HG03097 (cell line): ENCODE measurements at regions not wholly inside any gene's neighbourhood (a gene's known extent, or its start where the extent isn't known, plus 50 kb on each side); places are given as distances from the start of the nearest gene placed in this dataset.

ENCODE experiments used
- ATAC-seq: cut with Tn5 transposase; IDR thresholded peaks from one replicate; pipeline ENCODE4 v1.9.1; 2021; ENCODE audit not compliant: unreplicated experiment, low FRiP score

DNA sequence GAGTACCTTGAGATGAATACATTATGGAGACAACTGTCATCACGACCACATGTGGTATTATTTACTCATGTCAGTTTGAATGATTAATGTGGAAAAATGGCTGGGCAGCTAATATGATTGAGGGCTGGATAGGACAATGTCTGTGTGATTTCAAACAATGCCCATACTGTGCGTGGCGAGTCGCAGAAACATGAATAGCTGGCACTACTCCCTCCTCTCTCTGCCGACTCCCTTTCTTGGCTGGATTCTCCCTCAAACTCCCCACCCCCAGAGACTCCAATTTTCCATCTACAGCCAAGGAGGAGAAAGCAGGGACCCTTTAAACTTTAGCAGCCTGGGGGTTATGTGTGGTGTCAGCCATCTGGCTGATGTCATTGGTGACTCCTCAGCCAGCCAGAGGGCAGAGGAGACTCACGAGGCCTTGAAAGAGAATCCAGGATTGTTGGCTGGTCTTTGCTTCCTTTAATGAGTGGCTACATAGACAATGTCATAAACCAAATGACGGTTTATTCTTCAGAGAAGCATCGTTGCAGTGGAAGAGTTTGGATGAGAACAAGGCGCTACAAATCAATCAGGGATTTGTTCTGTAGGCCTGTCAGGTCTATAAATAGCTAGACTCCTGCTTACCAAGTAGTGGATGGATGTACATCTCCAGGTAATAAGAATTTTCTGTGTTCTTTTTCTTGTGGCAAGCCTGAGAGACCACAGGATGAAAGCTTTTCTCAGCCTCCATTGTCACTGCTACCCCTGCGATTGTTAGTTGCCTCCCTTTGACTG lies 165.6 kb downstream of the DLEU7 start:
- no peak for ATAC-seq

DNA sequence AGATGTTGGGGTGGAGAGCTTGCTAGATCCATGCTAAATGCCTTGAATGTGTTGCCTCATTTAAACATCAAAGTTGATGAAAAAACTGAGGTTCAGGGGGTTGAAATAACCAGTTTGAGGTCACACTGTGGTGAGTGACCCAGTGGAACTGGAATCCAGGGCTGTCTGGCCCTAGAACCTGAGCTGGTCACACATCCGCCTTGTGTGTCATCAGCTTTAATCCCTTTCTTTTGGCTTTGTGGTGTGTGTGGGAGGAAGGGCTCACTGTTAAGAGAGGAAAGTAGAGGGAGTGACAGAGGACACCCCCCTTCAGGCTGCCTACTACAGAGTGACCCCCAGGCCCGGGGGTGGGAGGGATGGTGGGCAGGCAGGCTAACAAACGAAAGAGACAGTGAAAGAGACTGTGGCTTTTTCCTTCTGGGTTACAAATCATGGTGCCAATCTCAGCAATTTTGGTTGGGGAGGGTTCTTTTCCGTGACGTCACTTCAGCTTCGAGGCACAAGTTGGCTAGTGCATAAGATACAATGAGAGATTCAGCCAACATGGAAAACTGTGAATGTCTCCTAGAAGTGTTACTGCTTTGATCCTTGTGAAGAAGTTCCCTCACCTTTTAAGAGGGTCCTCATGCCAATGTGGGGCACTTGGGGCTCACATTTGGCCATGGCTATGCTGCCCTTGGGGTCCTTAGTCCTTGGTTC lies 164.9 kb downstream of the DLEU7 start:
- ATAC-seq, result no peak

DNA sequence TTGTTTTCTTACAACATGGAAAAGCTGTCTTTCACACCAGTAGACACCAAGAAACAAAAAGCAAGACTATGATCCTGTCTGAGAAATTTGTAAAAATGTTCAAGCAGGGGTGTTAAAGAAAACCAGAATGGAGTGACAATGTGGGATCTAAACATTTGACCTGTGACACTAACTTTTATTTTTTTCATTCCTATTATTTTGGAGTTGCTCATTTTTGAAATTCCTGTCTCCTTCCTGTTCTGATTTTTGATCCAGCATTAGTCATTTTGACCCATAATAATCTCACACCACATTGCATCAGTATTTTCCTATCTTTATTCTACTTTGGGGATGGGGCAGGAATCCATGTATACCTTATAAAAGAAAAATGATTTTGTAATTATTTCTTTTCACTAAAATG lies 164.2 kb downstream of the DLEU7 start:
- ATAC-seq, result no peak

DNA sequence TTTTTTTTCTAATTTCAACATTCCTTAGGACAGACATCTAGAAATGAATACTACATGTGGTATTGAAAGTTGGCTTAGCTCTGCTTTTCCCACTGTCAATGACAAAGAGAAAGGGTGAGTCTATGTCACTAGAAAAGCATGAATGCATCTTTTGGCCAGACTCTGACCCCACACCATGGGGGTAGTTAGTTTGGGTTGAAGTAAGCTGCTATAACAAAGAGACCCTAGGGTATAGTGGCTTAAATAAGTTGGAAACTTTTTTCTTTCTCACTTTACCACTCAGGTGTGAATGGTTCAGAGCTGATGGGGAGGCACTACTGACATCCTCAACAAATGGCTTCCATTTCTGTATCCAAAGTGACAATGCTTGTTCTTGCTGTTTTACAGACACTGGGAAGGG lies 161.5 kb downstream of the DLEU7 start:
- ATAC-seq, result no peak

DNA sequence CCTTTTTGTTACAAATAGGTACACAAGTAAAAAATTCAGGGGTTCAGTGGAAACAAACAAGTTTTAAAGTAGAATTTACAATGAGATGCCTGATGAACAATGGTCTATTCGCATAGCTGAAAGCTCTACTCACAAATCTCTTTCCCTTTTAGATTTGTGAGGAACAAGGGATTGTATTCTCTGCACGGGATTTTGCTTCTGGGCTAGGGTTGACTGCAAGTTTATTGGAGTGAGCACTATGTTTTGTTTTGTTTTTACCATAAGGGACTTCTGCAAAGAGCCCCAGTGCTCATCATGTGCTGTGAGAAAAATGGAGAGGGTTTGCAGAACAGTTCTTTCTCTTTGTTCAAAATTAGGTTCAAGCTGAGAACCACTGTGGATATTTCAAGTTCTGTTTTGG lies 160.5 kb downstream of the DLEU7 start:
- no peak for ATAC-seq

DNA sequence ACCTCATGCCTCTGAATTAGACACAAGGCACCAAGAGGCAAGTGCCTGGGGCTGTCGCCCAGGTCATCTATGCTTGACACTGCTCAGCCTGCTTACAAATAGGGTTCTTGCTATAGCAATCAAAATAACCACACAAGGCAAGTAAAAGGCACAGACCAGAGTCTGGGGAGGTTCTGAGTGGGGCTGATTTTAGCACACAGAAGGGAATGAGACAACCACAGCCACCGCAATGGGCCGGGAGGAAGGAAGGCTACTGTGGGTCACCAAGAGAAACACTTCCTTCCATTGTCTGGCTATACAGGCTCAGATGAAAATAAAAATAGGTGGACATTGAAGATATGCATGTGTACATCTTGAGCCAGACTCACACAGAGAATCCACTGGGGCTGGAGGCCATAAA lies 159.1 kb downstream of the DLEU7 start:
- ATAC-seq, result no peak

DNA sequence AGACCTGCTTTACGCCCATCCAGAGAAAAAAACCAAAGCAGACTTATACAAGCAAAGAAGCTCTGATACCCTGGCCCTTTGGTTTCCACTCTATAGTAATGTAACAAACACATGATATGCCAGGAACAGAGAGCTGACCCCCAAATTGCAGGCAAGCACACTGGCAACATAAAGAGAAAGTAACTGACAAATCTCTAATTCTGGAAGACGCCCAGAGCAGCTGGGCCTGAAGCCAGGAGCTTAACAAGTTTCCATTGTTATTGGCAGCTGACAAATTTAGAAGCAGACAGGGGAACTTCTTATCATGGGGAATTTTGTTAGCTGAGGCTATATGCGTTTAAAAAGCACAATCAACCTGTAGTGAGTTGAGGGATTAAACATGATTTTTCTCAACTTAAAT lies 158.0 kb downstream of the DLEU7 start:
- no peak for ATAC-seq

DNA sequence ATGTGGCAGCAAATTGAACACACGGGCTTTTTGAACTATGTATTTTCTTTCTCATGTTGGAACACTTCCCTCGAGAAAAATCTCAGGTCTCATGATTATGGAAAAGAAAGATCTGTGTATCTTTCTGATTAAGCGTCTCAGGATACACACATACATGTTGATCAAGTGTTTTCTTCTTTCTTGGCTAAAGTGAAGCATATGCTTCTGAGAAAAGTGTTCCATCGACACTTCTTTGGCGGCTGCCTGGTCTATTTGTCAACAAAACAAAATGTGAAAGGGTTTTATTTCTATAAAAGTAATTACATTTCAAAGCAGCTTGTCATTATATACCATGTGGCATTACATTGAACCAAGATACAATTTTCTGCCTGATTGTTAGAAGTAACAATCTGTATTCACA lies 157.5 kb downstream of the DLEU7 start:
- no peak for ATAC-seq

DNA sequence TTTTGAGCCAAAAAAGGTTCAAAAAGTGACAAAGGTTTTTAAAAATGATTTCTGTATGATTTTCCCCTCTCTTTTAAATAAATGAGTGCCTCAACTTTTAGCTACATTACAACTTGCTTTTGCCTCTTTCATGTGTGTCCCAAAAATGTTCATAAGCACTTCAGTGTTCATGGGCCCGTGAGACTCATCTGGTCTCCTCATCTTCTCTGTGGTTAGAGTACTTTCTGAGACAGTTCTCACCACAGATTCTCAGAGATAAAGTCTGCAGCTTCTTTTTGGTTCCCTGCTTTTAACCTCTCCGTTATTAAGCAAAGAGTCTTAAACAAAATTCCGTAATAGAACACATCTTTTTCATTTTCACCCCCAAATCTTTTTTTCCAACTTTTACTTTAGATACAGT lies 156.9 kb downstream of the DLEU7 start:
- ATAC-seq, result no peak

DNA sequence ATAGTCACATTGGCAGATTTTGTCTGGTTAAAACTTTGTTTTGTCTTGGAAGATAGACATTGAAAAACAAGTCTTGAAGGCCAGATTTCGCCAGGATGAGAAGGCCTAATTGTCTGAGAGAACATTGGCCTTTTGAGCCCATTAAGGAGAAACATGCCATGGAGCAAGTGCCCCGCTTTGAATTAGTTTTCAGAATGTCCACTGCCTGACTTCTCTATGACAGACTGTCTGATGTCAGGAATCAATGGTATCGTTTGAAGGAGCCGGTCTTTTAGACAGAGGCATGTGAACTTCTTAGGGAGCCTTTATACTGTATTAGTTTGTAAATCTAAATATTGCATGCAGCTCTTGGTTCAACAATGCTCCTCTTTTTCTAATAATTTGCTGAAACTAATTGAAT lies 155.9 kb downstream of the DLEU7 start:
- no peak for ATAC-seq

DNA sequence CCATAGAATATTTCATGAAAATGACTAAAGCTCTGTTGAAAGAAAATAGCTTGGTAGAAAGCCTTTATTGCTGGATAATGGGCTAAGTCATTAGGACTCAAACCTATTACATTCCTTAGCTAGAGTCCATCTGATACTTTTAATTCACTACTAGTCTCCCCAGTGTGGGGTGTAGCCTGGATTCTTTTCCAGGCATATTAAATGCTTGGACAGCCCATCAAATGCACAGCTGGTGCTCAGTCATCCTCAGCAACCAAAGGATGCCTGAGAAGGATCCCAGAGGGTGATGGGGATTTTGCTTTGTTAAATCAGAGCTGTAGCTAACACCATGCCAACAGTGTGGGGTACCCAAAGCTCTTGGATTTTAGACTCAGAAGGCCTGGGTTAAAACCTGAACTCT lies 153.5 kb downstream of the DLEU7 start:
- ATAC-seq, result no peak

DNA sequence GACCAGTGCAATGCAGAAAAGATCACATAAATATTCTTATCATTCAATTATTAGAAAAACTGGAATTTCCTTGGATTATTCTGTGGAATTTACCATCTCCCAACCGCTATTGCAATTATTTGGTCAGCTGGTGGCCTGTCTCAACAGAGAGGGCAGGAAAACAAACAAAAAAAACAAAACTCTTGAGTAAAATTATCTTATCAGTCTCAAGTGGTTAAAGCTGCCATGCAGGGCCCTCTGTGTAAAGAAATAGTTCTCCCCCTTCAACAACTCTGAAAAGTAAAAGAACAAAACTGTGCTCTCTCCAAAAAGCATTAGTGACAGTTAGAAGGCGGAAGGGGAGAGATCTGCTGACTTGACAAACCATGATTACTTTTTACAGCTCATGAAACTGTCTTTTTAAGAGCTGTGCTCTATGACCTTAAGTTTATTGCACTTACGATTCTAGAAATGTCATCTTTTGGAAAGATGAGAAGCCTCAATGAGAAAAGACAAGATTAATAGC lies 152.3 kb downstream of the DLEU7 start:
- no peak for ATAC-seq

DNA sequence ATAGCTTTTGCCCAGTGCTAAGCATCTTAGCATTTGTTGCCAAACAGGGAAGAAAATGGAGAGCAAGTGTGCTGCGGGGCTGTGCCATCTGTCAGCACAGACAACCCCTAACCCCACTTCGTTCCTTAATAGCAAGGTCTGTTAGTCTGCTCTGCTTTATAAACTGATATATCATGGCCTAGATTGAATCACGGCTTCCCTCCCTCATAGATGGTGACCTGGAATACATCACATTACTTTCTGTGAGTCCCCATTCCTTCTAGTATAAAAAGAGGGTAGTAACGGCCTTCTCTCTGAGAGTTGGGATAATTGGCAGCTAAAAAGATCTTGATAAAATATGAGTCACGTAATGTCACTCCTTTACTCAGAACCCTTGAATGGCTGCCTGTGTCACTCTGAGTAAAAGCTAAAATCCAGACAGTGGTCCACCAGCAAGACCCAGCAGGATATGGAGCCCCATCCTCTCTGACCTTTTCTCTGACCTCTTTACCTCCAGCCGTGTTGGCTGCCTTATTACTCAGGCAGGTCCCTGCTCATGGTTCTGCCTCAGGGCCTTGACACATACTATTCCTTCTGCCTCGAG lies 151.7 kb downstream of the DLEU7 start:
- ATAC-seq, result no peak

DNA sequence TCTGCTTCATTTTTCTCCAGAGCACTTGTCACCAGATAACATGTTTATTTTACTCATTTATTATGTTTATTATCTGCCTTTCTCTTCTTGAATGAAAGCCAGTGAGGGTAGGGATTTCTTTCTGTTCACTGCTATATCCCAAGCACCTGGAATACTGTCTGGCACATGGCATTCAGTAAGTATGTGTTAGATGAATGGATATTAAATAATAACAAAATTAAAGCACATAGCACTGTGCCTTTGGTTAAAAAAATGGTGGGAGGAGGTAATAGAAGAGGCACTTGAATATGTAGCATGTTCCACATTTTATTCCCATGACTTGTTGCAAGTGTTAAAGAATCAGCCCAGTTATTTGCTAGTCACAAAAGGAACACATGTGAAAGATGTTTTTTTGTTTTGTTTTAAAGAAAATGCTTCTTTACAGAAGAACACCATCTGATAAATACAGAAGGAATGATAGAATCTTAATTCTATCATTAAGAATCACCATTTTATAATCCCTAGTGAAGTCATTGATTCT lies 151.0 kb downstream of the DLEU7 start:
- no peak for ATAC-seq

DNA sequence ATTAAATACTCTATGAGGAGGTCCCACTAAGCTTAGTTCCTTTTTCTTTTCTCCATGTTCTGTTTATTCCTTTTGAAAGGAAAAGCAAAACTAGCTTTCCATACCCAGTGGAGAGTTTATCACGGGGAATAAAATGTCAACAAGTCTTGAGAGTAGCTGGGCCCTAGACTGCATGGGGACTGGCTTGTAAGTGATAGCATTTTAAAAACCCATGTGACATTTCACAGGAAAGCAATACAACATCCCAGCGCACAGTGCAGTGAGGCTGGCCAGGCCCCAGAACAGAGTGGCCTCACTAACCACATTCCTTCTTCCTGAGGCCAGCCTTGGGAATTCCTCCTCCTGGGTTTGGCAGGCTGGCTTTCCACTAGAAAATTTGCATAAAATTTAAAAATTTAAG lies 149.8 kb downstream of the DLEU7 start:
- ATAC-seq, result no peak

DNA sequence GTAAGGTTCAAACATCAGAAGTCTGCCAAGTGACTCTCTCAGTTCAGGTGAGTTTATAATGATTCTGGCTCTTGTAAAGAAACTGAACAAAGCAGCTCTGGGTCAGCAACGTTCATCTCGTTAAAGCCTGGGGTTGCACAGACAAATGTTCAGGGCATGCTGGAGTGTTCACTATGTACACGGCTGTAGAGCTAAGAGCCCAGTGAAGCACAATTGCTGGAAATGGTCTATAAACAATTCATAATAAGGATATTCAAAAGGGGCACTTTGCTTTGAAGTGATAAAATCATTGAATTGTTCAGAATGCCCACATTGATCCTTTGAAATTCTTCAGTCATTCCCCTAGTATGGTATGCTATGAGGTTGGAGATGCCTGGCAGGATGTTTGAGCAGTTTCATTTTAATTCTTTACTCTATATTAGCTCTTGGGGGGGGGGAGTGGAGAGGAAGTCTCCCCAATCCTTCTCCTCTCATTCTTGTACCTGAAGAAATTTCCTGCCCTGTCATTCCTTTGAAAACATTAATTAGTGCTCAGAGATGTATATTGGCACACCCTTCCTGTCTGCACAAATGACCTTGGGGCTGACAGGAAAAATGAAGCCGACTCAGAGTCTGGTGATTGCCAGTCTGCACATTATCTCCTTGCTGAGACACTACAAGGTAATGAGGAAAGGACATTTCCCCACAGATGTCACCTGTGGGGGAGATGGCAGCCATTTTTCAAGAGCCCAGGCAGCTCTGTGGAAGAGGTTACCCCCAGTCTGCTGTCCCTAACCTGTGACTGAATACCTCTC lies 145.5 kb downstream of the DLEU7 start:
- no peak for ATAC-seq

DNA sequence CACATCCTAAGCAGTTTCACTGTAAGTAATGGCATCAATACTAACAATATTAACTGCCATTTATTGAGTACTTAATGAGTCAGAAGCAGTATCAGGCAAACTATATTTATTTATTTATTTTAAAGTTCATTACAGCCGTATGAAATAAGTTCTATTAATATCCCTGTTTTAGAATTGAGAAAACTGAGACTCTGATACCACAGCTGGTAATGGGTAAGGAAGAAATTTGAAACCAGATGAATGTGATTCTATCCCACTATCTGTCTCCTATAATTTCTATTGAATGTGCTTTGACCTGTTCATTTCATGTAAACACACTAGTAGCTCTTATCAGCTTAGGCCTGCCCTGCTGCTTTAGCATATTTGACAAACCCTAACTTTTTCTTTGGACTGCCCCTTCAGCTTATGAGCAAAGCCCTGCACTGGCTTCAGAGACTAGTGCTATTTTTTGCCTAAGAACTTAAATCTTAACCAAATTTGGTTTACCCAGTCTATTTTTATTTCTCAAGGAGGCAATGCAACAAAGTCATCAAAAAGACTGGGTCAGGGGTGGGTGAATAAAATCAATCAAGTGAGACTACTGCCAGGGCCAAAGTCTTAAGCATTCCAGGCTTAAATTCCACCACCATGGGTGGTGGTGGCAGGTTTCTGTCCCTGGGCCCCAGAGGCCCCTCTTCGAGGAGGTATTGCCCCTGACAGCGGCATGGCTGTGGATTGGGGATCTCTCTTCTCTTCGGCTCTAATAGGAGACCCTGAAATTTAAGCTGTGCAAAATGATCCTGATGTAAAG lies 143.4 kb downstream of the DLEU7 start:
- ATAC-seq, result no peak

DNA sequence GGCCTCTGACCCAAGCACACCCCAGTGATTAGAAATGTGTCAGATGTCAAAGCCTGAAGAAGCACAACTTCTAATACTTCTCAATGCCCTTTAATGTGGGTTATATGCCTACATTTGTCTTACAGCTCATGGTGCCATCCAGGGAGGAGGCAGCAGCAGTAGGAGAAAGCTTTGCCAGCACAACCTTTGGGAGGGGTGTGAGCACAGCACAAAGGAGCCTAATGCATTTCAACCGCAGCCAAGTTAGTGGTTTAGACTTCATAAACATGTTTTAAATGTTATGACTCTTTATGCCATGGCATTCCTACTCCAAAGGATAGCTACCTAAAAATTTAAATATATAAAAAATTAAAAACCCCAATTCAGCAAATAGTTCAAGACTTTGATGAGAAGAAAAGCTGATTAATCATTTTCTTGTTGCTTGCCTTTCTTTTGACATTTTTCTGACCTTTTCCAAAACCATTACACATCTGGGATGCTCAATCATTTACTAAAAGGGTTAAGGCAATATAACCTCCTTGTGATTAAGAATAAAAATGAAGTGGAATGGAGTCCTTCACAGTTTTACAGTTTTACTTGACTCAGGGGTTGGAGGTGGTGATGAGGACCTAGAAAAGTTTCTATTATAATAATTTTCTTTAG lies 142.7 kb downstream of the DLEU7 start:
- no peak for ATAC-seq

DNA sequence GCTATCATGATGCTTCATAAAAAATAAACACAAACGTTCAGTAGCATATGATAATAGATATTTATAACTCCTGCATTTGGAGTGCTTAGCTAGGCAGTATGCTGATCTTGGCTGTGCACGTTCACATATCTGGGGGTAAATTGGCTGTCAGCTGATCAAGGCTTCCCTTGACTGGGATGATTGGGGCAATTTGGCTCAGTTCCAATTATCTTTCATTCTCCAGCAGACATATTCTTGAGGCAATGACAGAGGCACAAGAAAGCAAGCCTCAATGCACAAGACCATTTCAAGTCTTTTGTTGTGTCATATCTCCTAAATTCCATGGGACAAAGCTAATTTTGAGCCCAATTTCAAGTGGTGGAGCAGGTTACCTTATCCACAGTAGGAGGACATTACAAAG lies 142.0 kb downstream of the DLEU7 start:
- ATAC-seq, result no peak

DNA sequence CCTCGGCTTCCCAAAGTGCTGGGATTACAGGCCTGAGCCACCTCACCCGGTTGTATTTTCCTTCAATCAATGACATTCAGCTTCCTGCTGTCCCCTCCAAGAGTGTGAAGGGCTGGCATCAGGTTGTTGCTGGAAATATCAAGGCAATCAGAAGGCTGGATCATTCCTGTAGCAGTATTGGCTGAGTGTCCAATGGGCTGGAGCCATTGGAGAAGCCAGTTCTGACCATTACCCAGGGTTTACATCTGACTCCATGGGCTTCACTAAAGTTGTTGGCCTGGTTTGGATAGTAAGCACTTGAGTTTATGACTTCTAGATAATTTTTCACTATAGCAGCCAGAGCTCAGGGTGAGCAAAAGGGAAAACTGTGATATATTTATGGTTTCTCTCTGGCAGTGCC lies 137.0 kb downstream of the DLEU7 start:
- ATAC-seq, result no peak
